22Rv1 (cell line): ENCODE measurements at regions not wholly inside any gene's neighbourhood (a gene's known extent, or its start where the extent isn't known, plus 50 kb on each side); places are given as distances from the start of the nearest gene placed in this dataset.

ENCODE experiments used
- CTCF ChIP-seq: fragments of 450-650 bp; IDR thresholded peaks from 2 replicates; pipeline ENCODE4 v1.5.1; 2017; ENCODE audit warnings: mild to moderate bottlenecking
- ZFX ChIP-seq: fragments of 450-650 bp; IDR thresholded peaks from 2 replicates; pipeline ENCODE4 v1.6.1; 2017; ENCODE audit warnings: antibody characterized with exemption, borderline replicate concordance

- TF ChIP-seq CTCF, result no peak
- no peak for TF ChIP-seq ZFX
Observed at GRCh38 chr12:107998863-107999262, 130.2 kb upstream of the WSCD2 start.
